Prostate gland (tissue), 2 donors: ENCODE measurements at regions not wholly inside any gene's neighbourhood (a gene's known extent, or its start where the extent isn't known, plus 50 kb on each side); places are given as distances from the start of the nearest gene placed in this dataset.

Source experiments
- POLR2A ChIP-seq: fragments of 450-650 bp; IDR thresholded peaks from one replicate; pipeline ENCODE4 v1.6.1; 2016; ENCODE audit warnings: antibody characterized with exemption, mild to moderate bottlenecking
- TF ChIP-seq, protein P1 (sequence below), 4 experiments: fragments of 200-600 bp in 2 of 4; fragments of 450-650 bp in 2 of 4; sonication (generic) in 2 of 4; IDR thresholded peaks; 1 replicate in 3 of 4; 2 replicates in 1 of 4; pipeline ENCODE4 v1.5.1; 2016 to 2019; ENCODE audit warnings: antibody characterized with exemption in 4 of 4, mild to moderate bottlenecking in 2 of 4, moderate library complexity in 2 of 4

GRCh38 chr17:33602981-33603380 is 309.9 kb upstream of the ASIC2 start:
- no peak for TF ChIP-seq POLR2A
- TF ChIP-seq, protein P1, sequence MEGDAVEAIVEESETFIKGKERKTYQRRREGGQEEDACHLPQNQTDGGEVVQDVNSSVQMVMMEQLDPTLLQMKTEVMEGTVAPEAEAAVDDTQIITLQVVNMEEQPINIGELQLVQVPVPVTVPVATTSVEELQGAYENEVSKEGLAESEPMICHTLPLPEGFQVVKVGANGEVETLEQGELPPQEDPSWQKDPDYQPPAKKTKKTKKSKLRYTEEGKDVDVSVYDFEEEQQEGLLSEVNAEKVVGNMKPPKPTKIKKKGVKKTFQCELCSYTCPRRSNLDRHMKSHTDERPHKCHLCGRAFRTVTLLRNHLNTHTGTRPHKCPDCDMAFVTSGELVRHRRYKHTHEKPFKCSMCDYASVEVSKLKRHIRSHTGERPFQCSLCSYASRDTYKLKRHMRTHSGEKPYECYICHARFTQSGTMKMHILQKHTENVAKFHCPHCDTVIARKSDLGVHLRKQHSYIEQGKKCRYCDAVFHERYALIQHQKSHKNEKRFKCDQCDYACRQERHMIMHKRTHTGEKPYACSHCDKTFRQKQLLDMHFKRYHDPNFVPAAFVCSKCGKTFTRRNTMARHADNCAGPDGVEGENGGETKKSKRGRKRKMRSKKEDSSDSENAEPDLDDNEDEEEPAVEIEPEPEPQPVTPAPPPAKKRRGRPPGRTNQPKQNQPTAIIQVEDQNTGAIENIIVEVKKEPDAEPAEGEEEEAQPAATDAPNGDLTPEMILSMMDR (IDR thresholded peaks at IDR 0.05) = no peak
